C4-2B (cell line): ENCODE measurements at regions not wholly inside any gene's neighbourhood (a gene's known extent, or its start where the extent isn't known, plus 50 kb on each side); places are given as distances from the start of the nearest gene placed in this dataset.

Experiments used
- CTCF ChIP-seq: fragments of 450-650 bp; conservative IDR thresholded peaks from 2 replicates; pipeline ENCODE4 v1.5.1; 2017; ENCODE audit warnings: mild to moderate bottlenecking
- ZFX ChIP-seq: fragments of 450-650 bp; IDR thresholded peaks from 2 replicates; pipeline ENCODE4 v1.6.1; 2017

GRCh38 chr4:160373911-160374310 is 1271.0 kb downstream of the RAPGEF2 start:
- TF ChIP-seq CTCF: no peak
- TF ChIP-seq ZFX: no peak
